ENCODE measurements at regions not wholly inside any gene's neighbourhood (a gene's known extent, or its start where the extent isn't known, plus 50 kb on each side); places are given as distances from the start of the nearest gene placed in this dataset.

GRCh38 chr10:8615118-8615517 lies 560.6 kb downstream of the GATA3 start:
- TF ChIP-seq CTCF (conservative IDR thresholded peaks at IDR 0.05 in 1 of 2, IDR thresholded peaks at IDR 0.05 in 1 of 2; ENCODE audit: extremely low read depth in 1 of 2, insufficient read depth in 1 of 2, low read depth in 1 of 2, low read length in 2 of 2): no peak
- TF ChIP-seq EZH2 (IDR thresholded peaks at IDR 0.05; ENCODE audit: borderline replicate concordance, low read length): no peak

Measured in mammary epithelial cell (primary cell).